Neural cell (in vitro differentiated cells): ENCODE measurements at regions not wholly inside any gene's neighbourhood (a gene's known extent, or its start where the extent isn't known, plus 50 kb on each side); places are given as distances from the start of the nearest gene placed in this dataset.

Experiments used
- H2AFZ ChIP-seq: fragments of 200-600, 300-800 bp; sonication (generic), shearing (Covaris generic); 2 replicates; pipeline ENCODE4 v1.6.0; 2014; ENCODE audit warnings: low read depth, mild to moderate bottlenecking, antibody characterized with exemption, low read length, moderate library complexity
- H3F3A ChIP-seq: fragments of 200-600 bp; shearing (Covaris generic); 2 replicates; pipeline ENCODE4 v1.6.1; 2016; ENCODE audit warnings: mild to moderate bottlenecking, moderate library complexity, mixed read lengths, antibody characterized with exemption, low read length; ENCODE audit not compliant: insufficient read depth, poor library complexity, severe bottlenecking
- H3K27ac ChIP-seq: fragments of 200-600, 300-800 bp; sonication (generic), shearing (Covaris generic); 2 replicates; pipeline ENCODE4 v1.5.1; 2014; ENCODE audit warnings: mild to moderate bottlenecking, low read length, moderate library complexity
- H3K27me3 ChIP-seq: fragments of 300-800, 200-600 bp; sonication (generic), shearing (Covaris generic); 2 replicates; pipeline ENCODE4 v1.6.0; 2014; ENCODE audit warnings: mild to moderate bottlenecking, low read depth, low read length, moderate library complexity; ENCODE audit not compliant: insufficient read depth
- H3K36me3 ChIP-seq: fragments of 300-800, 200-600 bp; sonication (generic), shearing (Covaris generic); 2 replicates; pipeline ENCODE4 v1.5.1; 2014; ENCODE audit warnings: mild to moderate bottlenecking, antibody characterized with exemption, low read length, moderate library complexity; ENCODE audit not compliant: insufficient read depth
- H3K4me2 ChIP-seq: fragments of 300-800, 200-600 bp; sonication (generic), shearing (Covaris generic); 2 replicates; pipeline ENCODE4 v1.6.0; 2014; ENCODE audit warnings: mild to moderate bottlenecking, low read length
- H3K4me3 ChIP-seq: fragments of 300-800, 200-600 bp; sonication (generic), shearing (Covaris generic); 2 replicates; pipeline ENCODE4 v1.5.1; 2014; ENCODE audit warnings: mild to moderate bottlenecking, low read length, moderate library complexity
- H3K79me2 ChIP-seq: fragments of 200-600 bp; shearing (Covaris generic); replicated peaks from 2 replicates; pipeline ENCODE4 v1.6.0; 2014; ENCODE audit warnings: mild to moderate bottlenecking, low read length, moderate library complexity; ENCODE audit not compliant: insufficient read depth
- H3K9ac ChIP-seq: fragments of 300-800, 200-600 bp; sonication (generic), shearing (Covaris generic); 2 replicates; pipeline ENCODE4 v1.6.1; 2016; ENCODE audit warnings: mild to moderate bottlenecking, low read length, mixed read lengths
- H3K9me2 ChIP-seq: fragments of 200-600 bp; shearing (Covaris generic); 2 replicates; pipeline ENCODE4 v1.6.1; 2016; ENCODE audit warnings: mild to moderate bottlenecking, low read length, mixed read lengths; ENCODE audit not compliant: insufficient read depth
- H3K9me3 ChIP-seq: fragments of 200-600, 300-800 bp; sonication (generic), shearing (Covaris generic); 2 replicates; pipeline ENCODE4 v1.6.1; 2016; ENCODE audit warnings: mild to moderate bottlenecking, mixed run types, low read length, moderate library complexity, mixed read lengths
- H4K20me1 ChIP-seq: fragments of 200-600 bp; shearing (Covaris generic); 2 replicates; pipeline ENCODE4 v1.6.1; 2016; ENCODE audit warnings: mild to moderate bottlenecking, mixed run types; ENCODE audit not compliant: insufficient read depth
- EP300 ChIP-seq: fragments of 450-650 bp; conservative IDR thresholded peaks from 2 replicates; pipeline ENCODE4 v1.6.1; 2014; ENCODE audit warnings: antibody characterized with exemption, mild to moderate bottlenecking, moderate library complexity; ENCODE audit not compliant: poor library complexity, severe bottlenecking
- EZH2 ChIP-seq: fragments of 200-600, 300-800 bp; shearing (Covaris generic), sonication (generic); IDR thresholded peaks from 2 replicates; pipeline ENCODE4 v1.6.1; 2014; ENCODE audit warnings: antibody characterized with exemption, low read length, borderline replicate concordance, mild to moderate bottlenecking; ENCODE audit not compliant: insufficient read depth, poor library complexity, severe bottlenecking
- MXI1 ChIP-seq: fragments of 450-650 bp; conservative IDR thresholded peaks from 2 replicates; pipeline ENCODE4 v1.6.1; 2014; ENCODE audit warnings: antibody characterized with exemption, mild to moderate bottlenecking; ENCODE audit not compliant: poor library complexity, severe bottlenecking
- POLR2AphosphoS5 ChIP-seq: IDR thresholded peaks from 2 replicates; pipeline ENCODE4 v1.6.1; 2012
- RAD21 ChIP-seq: fragments of 450-650 bp; conservative IDR thresholded peaks from 2 replicates; pipeline ENCODE4 v1.6.1; 2014; ENCODE audit warnings: antibody characterized with exemption, mild to moderate bottlenecking, moderate library complexity
- REST ChIP-seq: IDR thresholded peaks from 2 replicates; pipeline ENCODE4 v1.6.1; 2012; ENCODE audit warnings: borderline replicate concordance
- SMC3 ChIP-seq: fragments of 450-650 bp; conservative IDR thresholded peaks from 2 replicates; pipeline ENCODE4 v1.6.1; 2014; ENCODE audit warnings: antibody characterized with exemption, mild to moderate bottlenecking, moderate library complexity; ENCODE audit not compliant: poor library complexity
- TAF1 ChIP-seq: IDR thresholded peaks from 2 replicates; pipeline ENCODE4 v1.6.1; 2012; ENCODE audit warnings: low read depth
- TF ChIP-seq, protein P1 (sequence below): fragments of 450-650 bp; IDR thresholded peaks from 2 replicates; pipeline ENCODE4 v1.5.1; 2014; ENCODE audit warnings: antibody characterized with exemption, mild to moderate bottlenecking, moderate library complexity; ENCODE audit not compliant: poor library complexity, severe bottlenecking

DNA sequence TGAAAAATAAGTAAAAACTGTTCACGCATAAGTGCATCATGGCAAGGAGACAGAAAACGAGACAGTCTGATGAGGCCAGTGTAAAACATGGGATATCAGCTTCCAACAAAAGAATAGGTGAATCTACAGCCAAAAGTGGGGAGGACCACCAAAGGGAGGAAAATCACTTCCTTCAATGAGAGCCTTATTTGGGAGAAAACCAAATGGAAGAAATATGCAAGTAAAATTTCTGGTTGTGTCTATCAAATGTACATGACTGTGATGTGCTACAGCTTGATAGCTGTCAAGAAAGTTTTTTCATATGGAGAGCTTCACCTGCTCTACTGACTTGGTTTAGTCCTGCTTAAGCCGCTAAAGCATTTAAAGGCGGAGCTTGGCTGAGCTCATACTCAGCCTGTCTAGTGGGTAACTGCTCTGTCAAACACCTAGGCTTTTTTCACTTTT, 66.2 kb downstream of the MAGEA1 start:
- Histone ChIP-seq H3K79me2 (no peaks in the 10 kb centered on the region), H3K36me3 (no peaks in the 10 kb centered on the region), H3F3A (no peaks in the 10 kb centered on the region), H3K27ac (peak overlapping the region; percentile 91), H3K27me3 (no peaks in the 10 kb centered on the region), H3K4me3 (peak overlapping the region; percentile 61), H3K9me2 (no peaks in the 10 kb centered on the region), H3K9ac (peak overlapping the region; percentile 65), H4K20me1 (no peaks in the 10 kb centered on the region), H3K4me2 (peak overlapping the region; percentile 25), H2AFZ (peak overlapping the region; percentile 19), H3K9me3 (no peaks in the 10 kb centered on the region)
- TF ChIP-seq REST (no peak), POLR2AphosphoS5 (peak; percentile 80), TAF1 (peak; percentile 42), MXI1 (no peak), SMC3 (no peak), EZH2 (no peak)

DNA sequence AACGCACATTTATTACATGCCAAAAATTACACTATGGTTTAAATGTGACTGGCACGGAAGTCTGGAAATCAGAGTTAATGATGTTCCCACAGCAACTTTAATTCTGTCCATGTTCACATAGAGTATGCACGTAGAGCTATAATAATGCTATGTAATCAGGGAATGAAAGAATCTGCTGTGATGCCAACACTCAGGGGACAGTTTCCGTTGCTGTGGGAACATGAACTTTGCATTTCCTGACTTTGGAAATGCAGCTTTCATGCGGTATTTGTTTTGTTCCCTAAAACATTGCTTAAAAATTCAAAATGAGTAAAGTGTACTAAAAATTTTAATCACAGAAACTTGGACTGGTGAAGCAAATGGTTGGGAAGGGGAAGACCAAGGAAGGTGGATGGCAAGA, 65.7 kb downstream of the MAGEA1 start:
- Histone ChIP-seq H3K4me3 (peak overlapping the region; percentile 61), H3K9ac (peak overlapping the region; percentile 65), H2AFZ (peak overlapping the region; percentile 19), H4K20me1 (no peaks in the 10 kb centered on the region), H3K79me2 (no peaks in the 10 kb centered on the region), H3K9me2 (no peaks in the 10 kb centered on the region), H3K9me3 (no peaks in the 10 kb centered on the region), H3K4me2 (peak overlapping the region; percentile 25), H3F3A (no peaks in the 10 kb centered on the region), H3K27me3 (no peaks in the 10 kb centered on the region), H3K36me3 (no peaks in the 10 kb centered on the region), H3K27ac (peak overlapping the region; percentile 91)
- TF ChIP-seq REST, result peak; percentile 60
- no peak for TF ChIP-seq EP300

- H3K27me3 ChIP-seq, result no peaks in the 10 kb centered on the region
- H3K9me2 ChIP-seq, result no peaks in the 10 kb centered on the region
- H3K36me3 ChIP-seq, result no peaks in the 10 kb centered on the region
- no peak overlapping the region for H3K9ac ChIP-seq
- no peak overlapping the region for H3K27ac ChIP-seq
- TF ChIP-seq SMC3 (no peak), EP300 (no peak), POLR2AphosphoS5 (no peak), RAD21 (no peak), EZH2 (no peak), TAF1 (no peak), REST (no peak), MXI1 (no peak)
- TF ChIP-seq, protein P1, sequence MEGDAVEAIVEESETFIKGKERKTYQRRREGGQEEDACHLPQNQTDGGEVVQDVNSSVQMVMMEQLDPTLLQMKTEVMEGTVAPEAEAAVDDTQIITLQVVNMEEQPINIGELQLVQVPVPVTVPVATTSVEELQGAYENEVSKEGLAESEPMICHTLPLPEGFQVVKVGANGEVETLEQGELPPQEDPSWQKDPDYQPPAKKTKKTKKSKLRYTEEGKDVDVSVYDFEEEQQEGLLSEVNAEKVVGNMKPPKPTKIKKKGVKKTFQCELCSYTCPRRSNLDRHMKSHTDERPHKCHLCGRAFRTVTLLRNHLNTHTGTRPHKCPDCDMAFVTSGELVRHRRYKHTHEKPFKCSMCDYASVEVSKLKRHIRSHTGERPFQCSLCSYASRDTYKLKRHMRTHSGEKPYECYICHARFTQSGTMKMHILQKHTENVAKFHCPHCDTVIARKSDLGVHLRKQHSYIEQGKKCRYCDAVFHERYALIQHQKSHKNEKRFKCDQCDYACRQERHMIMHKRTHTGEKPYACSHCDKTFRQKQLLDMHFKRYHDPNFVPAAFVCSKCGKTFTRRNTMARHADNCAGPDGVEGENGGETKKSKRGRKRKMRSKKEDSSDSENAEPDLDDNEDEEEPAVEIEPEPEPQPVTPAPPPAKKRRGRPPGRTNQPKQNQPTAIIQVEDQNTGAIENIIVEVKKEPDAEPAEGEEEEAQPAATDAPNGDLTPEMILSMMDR, result no peak
- H3K9me3 ChIP-seq, result no peaks in the 10 kb centered on the region
- H3F3A ChIP-seq, result no peaks in the 10 kb centered on the region
- H3K4me2 ChIP-seq, result no peak overlapping the region
- no peaks in the 10 kb centered on the region for H3K79me2 ChIP-seq
- H4K20me1 ChIP-seq, result no peaks in the 10 kb centered on the region
- no peak overlapping the region for H2AFZ ChIP-seq
- H3K4me3 ChIP-seq, result no peak overlapping the region
These were observed 59.3 kb downstream of the MAGEA1 start for GRCh38 chrX:153238361-153238760.
